Mucosa of gallbladder (tissue), 1 donor: ENCODE measurements at regions not wholly inside any gene's neighbourhood (a gene's known extent, or its start where the extent isn't known, plus 50 kb on each side); places are given as distances from the start of the nearest gene placed in this dataset.

Experiments used
- DNase-seq: peaks from one replicate; pipeline ENCODE4 v3.0.0-alpha.2; 2020; ENCODE audit warnings: low spot score
- donor health status: DM: no; HTN: no; CAD: no.

- DNase-seq: no peak
Observed at GRCh38 chr2:14261771-14262170, 370.7 kb upstream of the LRATD1 start.

- DNase-seq: no peak
Observed at GRCh38 chr2:14263053-14263452, 369.5 kb upstream of the LRATD1 start.

- DNase-seq: no peak
Observed at GRCh38 chr2:14270036-14270582, 362.4 kb upstream of the LRATD1 start.

GRCh38 chr2:14272396-14273075 lies 360.0 kb upstream of the LRATD1 start:
- DNase-seq: no peak

- DNase-seq: no peak
Observed at GRCh38 chr2:14273650-14274049, 358.9 kb upstream of the LRATD1 start.

GRCh38 chr2:14284244-14284643 lies 348.3 kb upstream of the LRATD1 start:
- no peak for DNase-seq

- no peak for DNase-seq
Observed at GRCh38 chr2:14285812-14286211, 346.7 kb upstream of the LRATD1 start.

GRCh38 chr2:14288016-14288415 lies 344.5 kb upstream of the LRATD1 start:
- no peak for DNase-seq

GRCh38 chr2:14292964-14293363 lies 339.6 kb upstream of the LRATD1 start:
- no peak for DNase-seq

GRCh38 chr2:14297340-14297739 lies 335.2 kb upstream of the LRATD1 start:
- DNase-seq: no peak

- no peak for DNase-seq
Observed at GRCh38 chr2:14297906-14298305, 334.6 kb upstream of the LRATD1 start.

GRCh38 chr2:14301331-14301730 lies 331.2 kb upstream of the LRATD1 start:
- no peak for DNase-seq

GRCh38 chr2:14303366-14304115 lies 329.0 kb upstream of the LRATD1 start:
- no peak for DNase-seq

GRCh38 chr2:14304326-14304725 lies 328.2 kb upstream of the LRATD1 start:
- DNase-seq: no peak

- DNase-seq: no peak
Observed at GRCh38 chr2:14306268-14306861, 326.2 kb upstream of the LRATD1 start.

GRCh38 chr2:14313341-14313740 lies 319.2 kb upstream of the LRATD1 start:
- DNase-seq: no peak

GRCh38 chr2:14316594-14316993 lies 315.9 kb upstream of the LRATD1 start:
- no peak for DNase-seq

- DNase-seq: no peak
Observed at GRCh38 chr2:14321357-14321756, 311.2 kb upstream of the LRATD1 start.

GRCh38 chr2:14322306-14322705 lies 310.2 kb upstream of the LRATD1 start:
- DNase-seq: no peak

- no peak for DNase-seq
Observed at GRCh38 chr2:14324308-14324707, 308.2 kb upstream of the LRATD1 start.

GRCh38 chr2:14330884-14331283 lies 301.6 kb upstream of the LRATD1 start:
- DNase-seq: no peak

GRCh38 chr2:14336759-14337382 lies 295.6 kb upstream of the LRATD1 start:
- no peak for DNase-seq
